IMR-90 (cell line): ENCODE measurements at regions not wholly inside any gene's neighbourhood (a gene's known extent, or its start where the extent isn't known, plus 50 kb on each side); places are given as distances from the start of the nearest gene placed in this dataset.

Experiments used
- FOS ChIP-seq: fragments of 150-350 bp; IDR thresholded peaks from 2 replicates; pipeline ENCODE4 v1.6.1; 2016; ENCODE audit warnings: low read depth, low read length
- POLR2A ChIP-seq: IDR thresholded peaks from 2 replicates; pipeline ENCODE4 v1.6.1; 2012; ENCODE audit warnings: mild to moderate bottlenecking, low read depth, low read length
- RAD21 ChIP-seq: IDR thresholded peaks from 2 replicates; pipeline ENCODE4 v1.6.1; 2012; ENCODE audit warnings: low read length, improper control_type of control experiment
- RFX5 ChIP-seq: IDR thresholded peaks from 2 replicates; pipeline ENCODE4 v1.8.0; 2012; ENCODE audit warnings: low read depth, mild to moderate bottlenecking, low read length, moderate library complexity

DNA sequence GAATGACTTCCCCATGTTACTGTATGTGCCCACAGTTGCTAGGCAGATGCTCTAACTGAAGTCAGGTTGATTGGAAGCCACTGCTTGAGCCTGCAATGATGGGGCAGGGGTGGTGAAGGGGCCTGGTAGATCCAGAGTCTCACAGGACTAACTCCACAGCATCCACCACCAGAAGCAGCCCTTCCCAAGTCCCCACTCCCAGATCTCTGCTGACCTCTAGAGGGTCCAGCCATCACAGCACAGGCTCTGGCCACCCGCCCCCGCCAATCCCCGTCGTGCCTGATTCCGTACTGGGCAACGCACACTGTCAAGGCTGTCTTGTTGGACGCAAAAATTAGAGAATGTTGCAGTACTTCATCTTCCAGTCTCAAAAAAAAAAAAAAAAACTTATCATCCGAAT is 136.8 kb upstream of the PDE1C start:
- TF ChIP-seq POLR2A, result no peak
- no peak for TF ChIP-seq FOS
- peak; percentile 61 for TF ChIP-seq RAD21
- no peak for TF ChIP-seq RFX5
